ENCODE measurements at regions not wholly inside any gene's neighbourhood (a gene's known extent, or its start where the extent isn't known, plus 50 kb on each side); places are given as distances from the start of the nearest gene placed in this dataset.
A peak's percentile ranks its signal among the peaks of the same experiment; 100 is the strongest.

GRCh38 chr16:73378471-73378870, 330.5 kb upstream of the ZFHX3 start:
- no peak for DNase-seq
- Histone ChIP-seq H3K4me3 (ENCODE audit: low read depth, low read length) (no peak overlapping the region), H3K27me3 (replicated peaks) (no peaks in the 10 kb centered on the region), H3K36me3 (replicated peaks) (no peaks in the 10 kb centered on the region), H3K27ac (no peak overlapping the region)
- in situ Hi-C loops (cut with HindIII; ENCODE audit: low pct_ligation_motif_present, low sequenced_read_pairs): no loop called here
- TF ChIP-seq, protein P1, sequence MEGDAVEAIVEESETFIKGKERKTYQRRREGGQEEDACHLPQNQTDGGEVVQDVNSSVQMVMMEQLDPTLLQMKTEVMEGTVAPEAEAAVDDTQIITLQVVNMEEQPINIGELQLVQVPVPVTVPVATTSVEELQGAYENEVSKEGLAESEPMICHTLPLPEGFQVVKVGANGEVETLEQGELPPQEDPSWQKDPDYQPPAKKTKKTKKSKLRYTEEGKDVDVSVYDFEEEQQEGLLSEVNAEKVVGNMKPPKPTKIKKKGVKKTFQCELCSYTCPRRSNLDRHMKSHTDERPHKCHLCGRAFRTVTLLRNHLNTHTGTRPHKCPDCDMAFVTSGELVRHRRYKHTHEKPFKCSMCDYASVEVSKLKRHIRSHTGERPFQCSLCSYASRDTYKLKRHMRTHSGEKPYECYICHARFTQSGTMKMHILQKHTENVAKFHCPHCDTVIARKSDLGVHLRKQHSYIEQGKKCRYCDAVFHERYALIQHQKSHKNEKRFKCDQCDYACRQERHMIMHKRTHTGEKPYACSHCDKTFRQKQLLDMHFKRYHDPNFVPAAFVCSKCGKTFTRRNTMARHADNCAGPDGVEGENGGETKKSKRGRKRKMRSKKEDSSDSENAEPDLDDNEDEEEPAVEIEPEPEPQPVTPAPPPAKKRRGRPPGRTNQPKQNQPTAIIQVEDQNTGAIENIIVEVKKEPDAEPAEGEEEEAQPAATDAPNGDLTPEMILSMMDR (IDR thresholded peaks at IDR 0.05; ENCODE audit: low read depth, low read length, missing control alignments): no peak

GRCh38 chr16:73371584-73372319, 323.8 kb upstream of the ZFHX3 start:
- Histone ChIP-seq H3K27ac (no peak overlapping the region), H3K36me3 (replicated peaks) (no peaks in the 10 kb centered on the region), H3K27me3 (replicated peaks) (no peaks in the 10 kb centered on the region), H3K4me3 (ENCODE audit: low read depth, low read length) (no peak overlapping the region)
- TF ChIP-seq, protein P1 (IDR thresholded peaks at IDR 0.05; ENCODE audit: low read depth, low read length, missing control alignments): no peak
- no peak for DNase-seq
- in situ Hi-C loops (cut with HindIII; ENCODE audit: low pct_ligation_motif_present, low sequenced_read_pairs): no loop called here

GRCh38 chr16:73369851-73370250, 321.9 kb upstream of the ZFHX3 start:
- H3K27me3 ChIP-seq (replicated peaks): no peaks in the 10 kb centered on the region
- H3K36me3 ChIP-seq (replicated peaks): no peaks in the 10 kb centered on the region
- in situ Hi-C loops (cut with HindIII; ENCODE audit: low pct_ligation_motif_present, low sequenced_read_pairs): no loop called here
- TF ChIP-seq, protein P1 (IDR thresholded peaks at IDR 0.05; ENCODE audit: low read depth, low read length, missing control alignments): no peak
- no peak for DNase-seq
- no peak overlapping the region for H3K27ac ChIP-seq
- H3K4me3 ChIP-seq (ENCODE audit: low read depth, low read length): no peak overlapping the region

- TF ChIP-seq, protein P1 (IDR thresholded peaks at IDR 0.05; ENCODE audit: low read depth, low read length, missing control alignments): no peak
- in situ Hi-C loops (cut with HindIII; ENCODE audit: low pct_ligation_motif_present, low sequenced_read_pairs): no loop called here
- no peaks in the 10 kb centered on the region for H3K27me3 ChIP-seq (replicated peaks)
- no peak overlapping the region for H3K4me3 ChIP-seq (ENCODE audit: low read depth, low read length)
- H3K36me3 ChIP-seq (replicated peaks): no peaks in the 10 kb centered on the region
- no peak overlapping the region for H3K27ac ChIP-seq
- no peak for DNase-seq
Observed at GRCh38 chr16:73368715-73369114, 320.8 kb upstream of the ZFHX3 start.

DNA sequence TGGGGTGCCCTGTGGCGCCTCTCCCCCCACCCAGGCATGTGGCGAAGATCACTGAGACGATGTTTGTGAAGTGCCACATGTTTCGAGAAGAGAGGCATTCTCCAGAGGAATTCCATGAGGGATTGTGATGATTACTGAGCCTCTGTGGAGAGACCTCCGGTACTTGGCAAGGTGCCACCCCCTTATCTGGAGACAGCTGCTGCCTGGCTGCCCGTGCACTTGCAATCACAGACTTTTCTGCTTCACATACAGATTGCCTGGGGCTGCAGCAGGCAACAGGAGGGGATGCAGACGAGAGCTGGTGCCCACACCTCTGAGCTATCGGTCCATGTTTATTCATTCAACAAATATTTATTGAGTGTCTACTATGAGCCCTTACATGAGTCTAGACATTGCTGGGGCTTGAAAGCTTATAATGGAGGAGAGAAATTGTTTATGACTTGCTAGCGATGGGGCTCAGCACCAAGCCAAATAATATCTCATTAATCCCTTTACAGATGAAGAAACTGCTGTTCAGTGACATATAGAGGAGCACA, 317.2 kb upstream of the ZFHX3 start:
- H3K4me3 ChIP-seq (ENCODE audit: low read depth, low read length): no peak overlapping the region
- no peaks in the 10 kb centered on the region for H3K36me3 ChIP-seq (replicated peaks)
- peak; percentile 32 for DNase-seq
- TF ChIP-seq, protein P1 (IDR thresholded peaks at IDR 0.05; ENCODE audit: low read depth, low read length, missing control alignments): no peak
- in situ Hi-C loops (cut with HindIII; ENCODE audit: low pct_ligation_motif_present, low sequenced_read_pairs): no loop called here
- no peaks in the 10 kb centered on the region for H3K27me3 ChIP-seq (replicated peaks)
- no peak overlapping the region for H3K27ac ChIP-seq
